Esophagus squamous epithelium (tissue), 4 donors: ENCODE measurements at regions not wholly inside any gene's neighbourhood (a gene's known extent, or its start where the extent isn't known, plus 50 kb on each side); places are given as distances from the start of the nearest gene placed in this dataset.

Experiments used
- POLR2A ChIP-seq, 4 donors: fragments of 450-650 bp; IDR thresholded peaks; one replicate each; pipeline ENCODE4 v1.6.1; 2017; ENCODE audit warnings: antibody characterized with exemption in 4 of 4, mild to moderate bottlenecking in 4 of 4, moderate library complexity in 3 of 4
- TF ChIP-seq, protein P1 (sequence below), 6 experiments: fragments of 450-650 bp in 4 of 6; fragments of 200-600 bp in 2 of 6; sonication (generic) in 2 of 6; IDR thresholded peaks; one replicate each; pipeline ENCODE4 v1.5.1; 2016 to 2019; ENCODE audit warnings: antibody characterized with exemption in 6 of 6, mild to moderate bottlenecking in 4 of 6, moderate library complexity in 4 of 6

DNA sequence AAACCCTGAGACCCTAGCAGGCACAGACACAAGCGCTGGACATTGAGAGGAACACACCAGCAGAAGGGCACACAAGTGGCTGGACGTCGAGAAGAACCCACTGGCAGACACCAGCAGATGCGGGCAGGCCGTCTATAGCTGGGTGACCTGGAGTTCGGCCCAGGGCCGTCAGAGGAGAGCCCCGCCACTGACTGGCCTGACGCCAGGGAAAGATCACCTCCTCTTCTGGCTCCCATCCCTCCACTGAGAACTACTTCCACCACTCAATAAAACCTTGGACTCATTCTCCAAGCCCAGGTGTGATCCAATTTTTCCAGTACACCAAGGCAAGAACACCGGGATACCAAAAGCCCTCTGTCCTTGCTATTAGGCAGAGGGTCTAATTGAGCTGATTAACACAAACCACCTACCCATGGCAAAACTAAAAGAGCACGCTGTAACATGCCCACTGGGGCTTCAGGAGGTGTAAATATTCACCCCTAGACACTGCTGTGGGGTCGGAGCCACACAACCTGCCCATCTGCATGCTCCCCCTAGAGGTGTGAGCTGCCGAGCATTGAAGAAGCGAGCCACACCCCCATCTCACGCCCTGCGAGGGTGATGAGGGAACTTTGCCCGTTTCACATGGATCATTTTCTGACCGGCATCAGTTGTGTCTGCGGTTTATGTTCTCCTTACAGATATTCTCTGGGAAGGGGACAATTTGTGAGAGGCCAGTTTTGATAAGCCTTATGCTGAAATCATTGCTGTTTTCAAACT is 104.8 kb downstream of the HLX start:
- TF ChIP-seq, protein P1, sequence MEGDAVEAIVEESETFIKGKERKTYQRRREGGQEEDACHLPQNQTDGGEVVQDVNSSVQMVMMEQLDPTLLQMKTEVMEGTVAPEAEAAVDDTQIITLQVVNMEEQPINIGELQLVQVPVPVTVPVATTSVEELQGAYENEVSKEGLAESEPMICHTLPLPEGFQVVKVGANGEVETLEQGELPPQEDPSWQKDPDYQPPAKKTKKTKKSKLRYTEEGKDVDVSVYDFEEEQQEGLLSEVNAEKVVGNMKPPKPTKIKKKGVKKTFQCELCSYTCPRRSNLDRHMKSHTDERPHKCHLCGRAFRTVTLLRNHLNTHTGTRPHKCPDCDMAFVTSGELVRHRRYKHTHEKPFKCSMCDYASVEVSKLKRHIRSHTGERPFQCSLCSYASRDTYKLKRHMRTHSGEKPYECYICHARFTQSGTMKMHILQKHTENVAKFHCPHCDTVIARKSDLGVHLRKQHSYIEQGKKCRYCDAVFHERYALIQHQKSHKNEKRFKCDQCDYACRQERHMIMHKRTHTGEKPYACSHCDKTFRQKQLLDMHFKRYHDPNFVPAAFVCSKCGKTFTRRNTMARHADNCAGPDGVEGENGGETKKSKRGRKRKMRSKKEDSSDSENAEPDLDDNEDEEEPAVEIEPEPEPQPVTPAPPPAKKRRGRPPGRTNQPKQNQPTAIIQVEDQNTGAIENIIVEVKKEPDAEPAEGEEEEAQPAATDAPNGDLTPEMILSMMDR (IDR thresholded peaks at IDR 0.05) = no peak
- no peak for TF ChIP-seq POLR2A (IDR thresholded peaks at IDR 0.05)
